HEK293 (cell line): ENCODE measurements at regions not wholly inside any gene's neighbourhood (a gene's known extent, or its start where the extent isn't known, plus 50 kb on each side); places are given as distances from the start of the nearest gene placed in this dataset.

Source experiments
- CTCF ChIA-PET: fragments of 350-600 bp; formaldehyde crosslinking; extraction: SDS; loops from one replicate; lab custom pipeline; 2021; ENCODE audit warnings: antibody characterized with exemption; lab: Yijun Ruan, JAX
- POLR2A ChIA-PET: fragments of 300-600 bp; formaldehyde crosslinking; extraction: SDS; loops from one replicate; lab custom pipeline; 2020; ENCODE audit warnings: antibody characterized with exemption, inconsistent platforms; lab: Yijun Ruan, JAX
- H3K27ac ChIP-seq: fragments of 200-500 bp; sonication (Bioruptor generic); 2 replicates; pipeline ENCODE4 v1.5.1; 2014; ENCODE audit warnings: low read depth, low read length, control low read depth, inconsistent platforms; ENCODE audit errors: extremely low read depth
- H3K36me3 ChIP-seq, 2 experiments: fragments of 200-500 bp in 1 of 2; sonication (Bioruptor generic) in 1 of 2; 1 replicate in 1 of 2; 2 replicates in 1 of 2; pipeline ENCODE4 v1.5.1; 2014 to 2017; ENCODE audit warnings: inconsistent platforms in 2 of 2, low read length in 2 of 2; ENCODE audit not compliant: control insufficient read depth in 2 of 2, insufficient read depth in 1 of 2
- H3K4me1 ChIP-seq: fragments of 200-500 bp; sonication (Bioruptor generic); 2 replicates; pipeline ENCODE4 v1.5.1; 2014; ENCODE audit warnings: mild to moderate bottlenecking, low read length, inconsistent platforms; ENCODE audit not compliant: control insufficient read depth, insufficient read depth
- H3K4me3 ChIP-seq: 2 replicates; pipeline ENCODE4 v1.5.1; 2011; ENCODE audit warnings: low read depth, mild to moderate bottlenecking, control low read depth, low read length, moderate library complexity
- H3K9me3 ChIP-seq: fragments of 200-500 bp; sonication (Bioruptor generic); 2 replicates; pipeline ENCODE4 v1.5.1; 2014; ENCODE audit warnings: low read depth, low read length, inconsistent platforms; ENCODE audit not compliant: control insufficient read depth, insufficient read depth
- BCL11B ChIP-seq: fragments of 450-650 bp; formaldehyde crosslinking; IDR thresholded peaks from 2 replicates; pipeline ENCODE4 v1.5.1; 2016; ENCODE audit warnings: low read depth, missing biosample characterization, missing genetic modification characterization
- GLI4 ChIP-seq: fragments of 450-650 bp; formaldehyde crosslinking; IDR thresholded peaks from 2 replicates; pipeline ENCODE4 v1.5.1; 2016; ENCODE audit warnings: missing biosample characterization, missing genetic modification characterization
- HOXA7 ChIP-seq: sonication (generic); formaldehyde crosslinking; IDR thresholded peaks from 2 replicates; pipeline ENCODE4 v1.8.1; 2022; ENCODE audit warnings: missing genetic modification reagents, borderline replicate concordance
- HOXC10 ChIP-seq: sonication (generic); formaldehyde crosslinking; IDR thresholded peaks from 2 replicates; pipeline ENCODE4 v1.8.1; 2023; ENCODE audit warnings: mild to moderate bottlenecking, missing genetic modification reagents
- KLF7 ChIP-seq: fragments of 450-650 bp; formaldehyde crosslinking; IDR thresholded peaks from 2 replicates; pipeline ENCODE4 v1.5.1; 2016; ENCODE audit warnings: missing biosample characterization, missing genetic modification characterization, borderline replicate concordance
- PRDM4 ChIP-seq: fragments of 450-650 bp; formaldehyde crosslinking; IDR thresholded peaks from 2 replicates; pipeline ENCODE4 v1.5.1; 2017; ENCODE audit warnings: missing biosample characterization, missing genetic modification characterization
- TRIM28 ChIP-seq: IDR thresholded peaks from 2 replicates; pipeline ENCODE4 v1.6.1; 2011; ENCODE audit warnings: low read length, control low read depth, borderline replicate concordance
- TSHZ1 ChIP-seq: fragments of 450-650 bp; formaldehyde crosslinking; IDR thresholded peaks from 2 replicates; pipeline ENCODE4 v1.5.1; 2016; ENCODE audit warnings: missing biosample characterization, missing genetic modification characterization, borderline replicate concordance
- YY1 ChIP-seq: fragments of 450-650 bp; formaldehyde crosslinking; IDR thresholded peaks from 2 replicates; pipeline ENCODE4 v1.5.1; 2018; ENCODE audit warnings: missing biosample characterization, missing genetic modification characterization
- ZBTB21 ChIP-seq: fragments of 450-650 bp; formaldehyde crosslinking; IDR thresholded peaks from 2 replicates; pipeline ENCODE4 v1.5.1; 2017; ENCODE audit warnings: missing biosample characterization, missing genetic modification characterization
- ZBTB7A ChIP-seq: fragments of 450-650 bp; formaldehyde crosslinking; IDR thresholded peaks from 2 replicates; pipeline ENCODE4 v1.5.1; 2016; ENCODE audit warnings: low read depth, missing biosample characterization, missing genetic modification characterization
- ZFP37 ChIP-seq: fragments of 450-650 bp; formaldehyde crosslinking; IDR thresholded peaks from 2 replicates; pipeline ENCODE4 v1.5.1; 2016; ENCODE audit warnings: missing biosample characterization, missing genetic modification characterization
- ZNF132 ChIP-seq: fragments of 450-650 bp; formaldehyde crosslinking; IDR thresholded peaks from 2 replicates; pipeline ENCODE4 v1.5.1; 2017; ENCODE audit warnings: missing biosample characterization, missing genetic modification characterization, borderline replicate concordance
- ZNF211 ChIP-seq: fragments of 450-650 bp; formaldehyde crosslinking; IDR thresholded peaks from 2 replicates; pipeline ENCODE4 v1.5.1; 2016; ENCODE audit warnings: low read depth, missing biosample characterization, missing genetic modification characterization
- ZNF239 ChIP-seq: fragments of 450-650 bp; formaldehyde crosslinking; IDR thresholded peaks from 2 replicates; pipeline ENCODE4 v1.5.1; 2016; ENCODE audit warnings: missing biosample characterization, missing genetic modification characterization
- ZNF248 ChIP-seq: fragments of 450-650 bp; formaldehyde crosslinking; IDR thresholded peaks from 2 replicates; pipeline ENCODE4 v1.5.1; 2017; ENCODE audit warnings: missing biosample characterization, missing genetic modification characterization
- ZNF274 ChIP-seq, 2 experiments: fragments of 200-500 bp in 1 of 2; fragments of 450-650 bp in 1 of 2; sonication (Bioruptor generic) in 1 of 2; formaldehyde crosslinking in 1 of 2; IDR thresholded peaks; 2 replicates each; pipeline versions ENCODE4 v1.5.1 to v1.6.1; 2014 to 2016; ENCODE audit warnings: borderline replicate concordance in 1 of 2, inconsistent platforms in 1 of 2, low read length in 1 of 2, missing biosample characterization in 1 of 2, missing genetic modification characterization in 1 of 2
- ZNF366 ChIP-seq: fragments of 450-650 bp; formaldehyde crosslinking; conservative IDR thresholded peaks from 2 replicates; pipeline ENCODE4 v1.5.1; 2016; ENCODE audit warnings: missing biosample characterization, missing genetic modification characterization
- ZNF48 ChIP-seq: fragments of 450-650 bp; formaldehyde crosslinking; IDR thresholded peaks from 2 replicates; pipeline ENCODE4 v1.5.1; 2016; ENCODE audit warnings: missing biosample characterization, missing genetic modification characterization
- ZNF488 ChIP-seq: fragments of 450-650 bp; formaldehyde crosslinking; IDR thresholded peaks from 2 replicates; pipeline ENCODE4 v1.5.1; 2016; ENCODE audit warnings: missing biosample characterization, missing genetic modification characterization
- ZNF521 ChIP-seq: fragments of 450-650 bp; formaldehyde crosslinking; IDR thresholded peaks from 2 replicates; pipeline ENCODE4 v1.5.1; 2017; ENCODE audit warnings: missing biosample characterization, mild to moderate bottlenecking, missing genetic modification characterization
- ZNF548 ChIP-seq: fragments of 450-650 bp; formaldehyde crosslinking; IDR thresholded peaks from 2 replicates; pipeline ENCODE4 v1.5.1; 2016; ENCODE audit warnings: missing biosample characterization, missing genetic modification characterization
- ZNF623 ChIP-seq: fragments of 450-650 bp; formaldehyde crosslinking; IDR thresholded peaks from 2 replicates; pipeline ENCODE4 v1.5.1; 2016; ENCODE audit warnings: missing biosample characterization, missing genetic modification characterization
- ZNF658 ChIP-seq: fragments of 450-650 bp; formaldehyde crosslinking; IDR thresholded peaks from 2 replicates; pipeline ENCODE4; 2016; ENCODE audit warnings: missing biosample characterization, missing genetic modification characterization
- ZNF747 ChIP-seq: fragments of 450-650 bp; formaldehyde crosslinking; IDR thresholded peaks from 2 replicates; pipeline ENCODE4 v1.5.1; 2016; ENCODE audit warnings: missing biosample characterization, missing genetic modification characterization
- ZNF777 ChIP-seq: fragments of 450-650 bp; formaldehyde crosslinking; IDR thresholded peaks from 2 replicates; pipeline ENCODE4 v1.5.1; 2017; ENCODE audit warnings: missing biosample characterization, missing genetic modification characterization, borderline replicate concordance
- TF ChIP-seq, protein P1 (sequence below): fragments of 450-650 bp; formaldehyde crosslinking; IDR thresholded peaks from 2 replicates; pipeline ENCODE4 v1.5.1; 2016; ENCODE audit warnings: missing biosample characterization, missing genetic modification characterization
- TF ChIP-seq, protein P2 (sequence below): fragments of 450-650 bp; formaldehyde crosslinking; IDR thresholded peaks from 2 replicates; pipeline ENCODE4 v1.5.1; 2016; ENCODE audit warnings: missing biosample characterization, missing genetic modification characterization

GRCh38 chr14:34354556-34354955 lies 107.5 kb downstream of the SPTSSA start:
- no peaks in the 10 kb centered on the region for H3K4me1 ChIP-seq
- TF ChIP-seq YY1 (no peak), HOXC10 (CRISPR knock-in tag) (no peak), ZNF274 (IDR thresholded peaks at IDR 0.05; ENCODE audit: low read length) (no peak), ZNF274 (tag by site-specific recombination; IDR thresholded peaks at IDR 0.05; ENCODE audit: borderline replicate concordance) (no peak), ZBTB21 (tag by site-specific recombination) (no peak), ZNF248 (no peak), BCL11B (tag by site-specific recombination) (no peak), ZBTB7A (tag by site-specific recombination) (no peak), ZNF366 (tag by site-specific recombination) (no peak), ZNF239 (tag by site-specific recombination) (no peak), ZNF211 (tag by site-specific recombination) (no peak), ZNF747 (no peak), ZNF548 (tag by site-specific recombination) (no peak), ZNF623 (tag by site-specific recombination) (no peak), KLF7 (tag by site-specific recombination) (no peak), ZNF488 (tag by site-specific recombination) (no peak), PRDM4 (no peak), GLI4 (tag by site-specific recombination) (no peak)
- TF ChIP-seq, protein P1, sequence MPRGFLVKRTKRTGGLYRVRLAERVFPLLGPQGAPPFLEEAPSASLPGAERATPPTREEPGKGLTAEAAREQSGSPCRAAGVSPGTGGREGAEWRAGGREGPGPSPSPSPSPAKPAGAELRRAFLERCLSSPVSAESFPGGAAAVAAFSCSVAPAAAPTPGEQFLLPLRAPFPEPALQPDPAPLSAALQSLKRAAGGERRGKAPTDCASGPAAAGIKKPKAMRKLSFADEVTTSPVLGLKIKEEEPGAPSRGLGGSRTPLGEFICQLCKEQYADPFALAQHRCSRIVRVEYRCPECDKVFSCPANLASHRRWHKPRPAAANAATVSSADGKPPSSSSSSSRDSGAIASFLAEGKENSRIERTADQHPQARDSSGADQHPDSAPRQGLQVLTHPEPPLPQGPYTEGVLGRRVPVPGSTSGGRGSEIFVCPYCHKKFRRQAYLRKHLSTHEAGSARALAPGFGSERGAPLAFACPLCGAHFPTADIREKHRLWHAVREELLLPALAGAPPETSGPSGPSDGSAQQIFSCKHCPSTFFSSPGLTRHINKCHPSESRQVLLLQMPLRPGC, result no peak
- TF ChIP-seq, protein P2, sequence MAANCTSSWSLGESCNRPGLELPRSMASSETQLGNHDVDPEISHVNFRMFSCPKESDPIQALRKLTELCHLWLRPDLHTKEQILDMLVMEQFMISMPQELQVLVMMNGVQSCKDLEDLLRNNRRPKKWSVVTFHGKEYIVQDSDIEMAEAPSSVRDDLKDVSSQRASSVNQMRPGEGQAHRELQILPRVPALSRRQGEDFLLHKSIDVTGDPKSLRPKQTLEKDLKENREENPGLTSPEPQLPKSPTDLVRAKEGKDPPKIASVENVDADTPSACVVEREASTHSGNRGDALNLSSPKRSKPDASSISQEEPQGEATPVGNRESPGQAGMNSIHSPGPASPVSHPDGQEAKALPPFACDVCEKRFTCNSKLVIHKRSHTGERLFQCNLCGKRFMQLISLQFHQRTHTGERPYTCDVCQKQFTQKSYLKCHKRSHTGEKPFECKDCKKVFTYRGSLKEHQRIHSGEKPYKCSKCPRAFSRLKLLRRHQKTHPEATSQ (tag by site-specific recombination), result no peak
- no peaks in the 10 kb centered on the region for H3K9me3 ChIP-seq
- H3K36me3 ChIP-seq, result no peaks in the 10 kb centered on the region
- H3K27ac ChIP-seq, result no peak overlapping the region
- ChIA-PET CTCF (interaction anchor here (0.8 kb wide), 1 partner anchor 10 kb away, joined by 3 read pairs; no protein-coding TSS in a partner anchor), POLR2A (no interaction called here)
- H3K4me3 ChIP-seq, result no peak overlapping the region

DNA sequence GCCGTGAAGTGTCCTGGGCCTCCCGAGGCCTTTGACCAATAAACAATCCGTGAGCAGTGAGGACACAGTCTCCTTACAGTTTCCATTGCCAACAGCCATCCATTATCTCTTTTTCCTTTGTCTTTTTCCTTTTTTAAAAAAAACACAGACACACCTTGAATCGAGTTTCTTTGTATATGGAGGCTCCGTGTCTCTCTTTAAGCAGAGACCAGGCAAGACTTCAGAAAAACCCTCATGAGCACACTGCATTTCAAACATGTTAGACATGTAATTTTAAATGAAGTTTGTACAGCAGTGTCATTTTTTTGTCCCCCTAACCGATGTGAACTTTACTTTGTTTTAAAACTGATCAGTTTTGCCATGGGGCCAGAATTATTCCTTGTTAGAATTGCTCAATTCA lies 111.1 kb downstream of the SPTSSA start:
- CTCF ChIA-PET, result interaction anchor here (0.6 to 1.9 kb wide), 3 partner anchors 27 to 1437 kb away, joined by 3 to 4 read pairs (median 4); no protein-coding TSS in a partner anchor
- POLR2A ChIA-PET, result no interaction called here
- H3K36me3 ChIP-seq, result no peaks in the 10 kb centered on the region
- H3K9me3 ChIP-seq, result no peaks in the 10 kb centered on the region
- H3K4me1 ChIP-seq, result no peaks in the 10 kb centered on the region
- H3K4me3 ChIP-seq, result no peak overlapping the region
- no peak overlapping the region for H3K27ac ChIP-seq
- TF ChIP-seq ZNF211 (tag by site-specific recombination), result no peak
- no peak for TF ChIP-seq ZFP37
- no peak for TF ChIP-seq ZNF132
- TF ChIP-seq TRIM28, result no peak
- no peak for TF ChIP-seq ZNF521 (tag by site-specific recombination)
- TF ChIP-seq HOXA7, result no peak
- TF ChIP-seq ZNF777, result no peak
- TF ChIP-seq ZNF658 (tag by site-specific recombination), result no peak
- TF ChIP-seq ZNF48, result no peak
- no peak for TF ChIP-seq TSHZ1 (tag by site-specific recombination)
